UCSD-AML1 (cell line): ENCODE measurements at regions not wholly inside any gene's neighbourhood (a gene's known extent, or its start where the extent isn't known, plus 50 kb on each side); places are given as distances from the start of the nearest gene placed in this dataset.

ENCODE experiments used
- DNase-seq: peaks from one replicate; lab custom pipeline; 2025; ENCODE audit not compliant: unreplicated experiment; lab: John Stamatoyannopoulos, UW

GRCh38 chr12:62207248-62207647 lies 53.0 kb upstream of the USP15 start:
- DNase-seq, result no peak
